SK-N-SH (cell line): ENCODE measurements at regions not wholly inside any gene's neighbourhood (a gene's known extent, or its start where the extent isn't known, plus 50 kb on each side); places are given as distances from the start of the nearest gene placed in this dataset.

ENCODE experiments used
- CTCF ChIA-PET: fragments of 300-600, 350-600 bp; formaldehyde crosslinking; extraction: SDS; loops from one replicate; lab custom pipeline; 2021; lab: Yijun Ruan, JAX
- POLR2A ChIA-PET: fragments of 350-600 bp; sonication (Branson Sonifier 250); formaldehyde crosslinking; extraction: SDS; loops from one replicate; lab custom pipeline; 2020; ENCODE audit warnings: antibody characterized with exemption, inconsistent platforms; lab: Yijun Ruan, JAX
- DNase-seq: peaks from one replicate; pipeline ENCODE4 v3.0.0; 2012
- H2AFZ ChIP-seq: fragments of 200-600 bp; sonication (generic); 2 replicates; pipeline ENCODE4 v1.8.1; 2016; ENCODE audit warnings: antibody characterized with exemption, mild to moderate bottlenecking, low read depth
- H3F3A ChIP-seq: fragments of 200-600 bp; sonication (generic); replicated peaks from 2 replicates; pipeline ENCODE3; 2016; ENCODE audit warnings: antibody characterized with exemption, mild to moderate bottlenecking; ENCODE audit not compliant: insufficient read depth
- H3K27ac ChIP-seq, 2 experiments: fragments of 200-500 bp in 1 of 2; fragments of 200-600 bp in 1 of 2; sonication (Bioruptor generic) in 1 of 2; sonication (generic), shearing (Covaris generic) in 1 of 2; 2 replicates each; pipeline versions ENCODE4 v1.5.1 to v1.6.1; 2014 to 2016; ENCODE audit warnings: low read depth in 2 of 2, inconsistent platforms in 1 of 2, low read length in 1 of 2, mild to moderate bottlenecking in 1 of 2, mixed read lengths in 1 of 2
- H3K27me3 ChIP-seq: fragments of 200-600 bp; sonication (generic), shearing (Covaris generic); 2 replicates; pipeline ENCODE4 v1.6.1; 2016; ENCODE audit warnings: mixed run types; ENCODE audit not compliant: insufficient read depth
- H3K36me3 ChIP-seq, 2 experiments: fragments of 200-500 bp in 1 of 2; fragments of 200-600 bp in 1 of 2; sonication (Bioruptor generic) in 1 of 2; sonication (generic) in 1 of 2; replicated peaks in 1 of 2; 2 replicates each; pipeline versions ENCODE3 to v1.5.1; 2014 to 2016; ENCODE audit warnings: low read length in 1 of 2, mild to moderate bottlenecking in 1 of 2; ENCODE audit not compliant: insufficient read depth in 2 of 2, control insufficient read depth in 1 of 2
- H3K4me1 ChIP-seq, 2 experiments: fragments of 200-500 bp in 1 of 2; fragments of 200-600 bp in 1 of 2; sonication (Bioruptor generic) in 1 of 2; sonication (generic), shearing (Covaris generic) in 1 of 2; 2 replicates each; pipeline versions ENCODE4 v1.5.1 to v1.6.1; 2014 to 2016; ENCODE audit warnings: low read depth in 1 of 2, low read length in 1 of 2, mixed run types in 1 of 2; ENCODE audit not compliant: insufficient read depth in 2 of 2, control insufficient read depth in 1 of 2
- H3K4me2 ChIP-seq: fragments of 200-600 bp; sonication (generic), shearing (Covaris generic); 2 replicates; pipeline ENCODE4 v1.6.1; 2017; ENCODE audit warnings: mixed run types
- H3K4me3 ChIP-seq, 2 experiments: fragments of 200-500 bp in 1 of 2; fragments of 200-600 bp in 1 of 2; sonication (Bioruptor generic) in 1 of 2; sonication (generic), shearing (Covaris generic) in 1 of 2; 2 replicates each; pipeline versions ENCODE4 v1.5.1 to v1.8.1; 2014 to 2016; ENCODE audit warnings: low read depth in 2 of 2, inconsistent platforms in 1 of 2, low read length in 1 of 2, mild to moderate bottlenecking in 1 of 2, mixed read lengths in 1 of 2, moderate library complexity in 1 of 2
- H3K79me2 ChIP-seq: fragments of 200-600 bp; sonication (generic); 2 replicates; pipeline ENCODE4 v1.8.1; 2017; ENCODE audit warnings: mild to moderate bottlenecking; ENCODE audit not compliant: insufficient read depth
- H3K9ac ChIP-seq: fragments of 200-600 bp; sonication (generic); 2 replicates; pipeline ENCODE4 v1.6.1; 2017; ENCODE audit warnings: mixed run types
- H3K9me2 ChIP-seq: fragments of 200-600 bp; sonication (generic); 2 replicates; pipeline ENCODE4 v1.6.1; 2017; ENCODE audit warnings: mixed run types
- H3K9me3 ChIP-seq: fragments of 200-600 bp; sonication (generic); 2 replicates; pipeline ENCODE4 v1.6.1; 2017; ENCODE audit warnings: mixed run types, mild to moderate bottlenecking, moderate library complexity
- H4K20me1 ChIP-seq: fragments of 200-600 bp; sonication (generic); 2 replicates; pipeline ENCODE4 v1.6.1; 2017; ENCODE audit warnings: mild to moderate bottlenecking, mixed run types; ENCODE audit not compliant: insufficient read depth
- EP300 ChIP-seq, 2 experiments: IDR thresholded peaks; 2 replicates each; pipeline versions ENCODE4 v1.4.0 to v1.6.1; 2012; ENCODE audit warnings: borderline replicate concordance in 1 of 2, low read depth in 1 of 2, low read length in 1 of 2
- EZH2phosphoT487 ChIP-seq: fragments of 200-600 bp; sonication (generic); IDR thresholded peaks from 2 replicates; pipeline ENCODE4 v1.6.1; 2017; ENCODE audit warnings: low read depth, mixed run types, mild to moderate bottlenecking, antibody characterized with exemption, moderate library complexity, borderline replicate concordance
- GATA2 ChIP-seq: sonication (generic); formaldehyde crosslinking; IDR thresholded peaks from 2 replicates; pipeline ENCODE4 v1.5.0; 2020; ENCODE audit warnings: mild to moderate bottlenecking, missing genetic modification reagents
- RAD21 ChIP-seq: IDR thresholded peaks from 2 replicates; pipeline ENCODE4 v1.6.1; 2012; ENCODE audit warnings: mild to moderate bottlenecking, low read length
- RFX5 ChIP-seq: IDR thresholded peaks from 2 replicates; pipeline ENCODE4 v1.6.1; 2012; ENCODE audit warnings: mild to moderate bottlenecking, improper control_type of control experiment, low read length
- RXRA ChIP-seq: IDR thresholded peaks from 2 replicates; pipeline ENCODE4 v1.4.0; 2012; ENCODE audit warnings: low read depth, mild to moderate bottlenecking, borderline replicate concordance
- SIN3A ChIP-seq: IDR thresholded peaks from 2 replicates; pipeline ENCODE4 v1.6.1; 2012; ENCODE audit warnings: low read depth, mild to moderate bottlenecking, low read length, moderate library complexity, borderline replicate concordance
- TAF1 ChIP-seq: IDR thresholded peaks from 2 replicates; pipeline ENCODE4 v1.6.1; 2012; ENCODE audit warnings: low read depth, mild to moderate bottlenecking, low read length, moderate library complexity, borderline replicate concordance
- TCF12 ChIP-seq: IDR thresholded peaks from 2 replicates; pipeline ENCODE4 v1.4.0; 2012
- WGBS: methylation state at CpG from one replicate; pipeline ENCODE4 v1.1.6; 2017; ENCODE audit warnings: low lambda C conversion rate; 5-methylcytosine and 5-hydroxymethylcytosine counted together
- TF ChIP-seq, protein P1 (sequence below): IDR thresholded peaks from 2 replicates; pipeline ENCODE4 v1.4.0; 2012; ENCODE audit warnings: low read depth, borderline replicate concordance
- TF ChIP-seq, protein P2 (sequence below): IDR thresholded peaks from 2 replicates; pipeline ENCODE4 v1.4.0; 2012; ENCODE audit warnings: low read depth, borderline replicate concordance
- TF ChIP-seq, protein P3 (sequence below): IDR thresholded peaks from 2 replicates; pipeline ENCODE4 v1.4.0; 2012; ENCODE audit warnings: low read depth
- TF ChIP-seq, protein P4 (sequence below): IDR thresholded peaks from 2 replicates; pipeline ENCODE4 v1.6.1; 2012; ENCODE audit warnings: mild to moderate bottlenecking, low read depth, low read length, moderate library complexity

DNA sequence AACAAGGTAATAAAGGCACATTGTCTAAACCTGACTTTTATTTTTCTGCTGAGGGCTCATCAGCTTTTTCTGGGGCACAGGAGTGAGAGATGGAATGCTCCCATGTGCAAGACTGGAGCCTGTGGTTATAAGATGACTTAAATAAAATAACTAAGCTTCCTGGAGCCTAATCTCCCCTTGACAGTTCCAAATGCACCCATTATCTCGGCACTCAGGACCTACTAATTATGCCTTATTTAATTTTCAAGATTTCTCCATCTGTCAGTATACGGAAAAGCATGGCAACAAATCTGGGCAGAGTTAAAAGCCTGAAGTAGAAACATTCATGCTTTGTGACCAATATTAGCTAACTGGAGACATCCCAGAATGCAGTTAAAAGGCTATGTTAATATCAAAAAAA is 416.7 kb upstream of the TEX13C start:
- CTCF ChIA-PET: no interaction called here
- 19% methylated on average over 2 of the region's 2 CpGs for WGBS

DNA sequence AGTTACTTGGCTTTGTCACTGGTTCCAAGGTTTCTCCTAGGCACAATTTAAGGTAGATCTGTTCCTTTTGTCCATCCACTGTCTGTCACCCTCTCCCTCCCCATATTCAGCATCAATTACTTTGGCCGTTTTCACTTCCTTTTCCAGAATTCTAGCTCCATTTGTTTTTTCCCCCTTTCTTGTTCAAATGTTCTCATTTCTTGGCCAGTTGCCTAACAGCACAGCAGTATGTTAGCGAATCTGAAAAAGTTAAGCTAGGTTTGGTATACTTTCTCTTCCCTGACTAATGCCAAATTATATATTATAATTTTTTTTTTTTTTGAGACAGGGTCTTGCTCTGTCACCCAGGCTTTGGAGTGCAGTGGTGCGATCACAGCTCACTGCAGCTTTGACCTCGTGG is 409.1 kb upstream of the TEX13C start:
- H2AFZ ChIP-seq: no peak overlapping the region
- no peaks in the 10 kb centered on the region for H3F3A ChIP-seq
- no peak for DNase-seq
- no peaks in the 10 kb centered on the region for H3K27me3 ChIP-seq
- H3K79me2 ChIP-seq: no peaks in the 10 kb centered on the region
- ChIA-PET CTCF (no interaction called here), POLR2A (no interaction called here)
- no peaks in the 10 kb centered on the region for H3K36me3 ChIP-seq
- TF ChIP-seq, protein P1, sequence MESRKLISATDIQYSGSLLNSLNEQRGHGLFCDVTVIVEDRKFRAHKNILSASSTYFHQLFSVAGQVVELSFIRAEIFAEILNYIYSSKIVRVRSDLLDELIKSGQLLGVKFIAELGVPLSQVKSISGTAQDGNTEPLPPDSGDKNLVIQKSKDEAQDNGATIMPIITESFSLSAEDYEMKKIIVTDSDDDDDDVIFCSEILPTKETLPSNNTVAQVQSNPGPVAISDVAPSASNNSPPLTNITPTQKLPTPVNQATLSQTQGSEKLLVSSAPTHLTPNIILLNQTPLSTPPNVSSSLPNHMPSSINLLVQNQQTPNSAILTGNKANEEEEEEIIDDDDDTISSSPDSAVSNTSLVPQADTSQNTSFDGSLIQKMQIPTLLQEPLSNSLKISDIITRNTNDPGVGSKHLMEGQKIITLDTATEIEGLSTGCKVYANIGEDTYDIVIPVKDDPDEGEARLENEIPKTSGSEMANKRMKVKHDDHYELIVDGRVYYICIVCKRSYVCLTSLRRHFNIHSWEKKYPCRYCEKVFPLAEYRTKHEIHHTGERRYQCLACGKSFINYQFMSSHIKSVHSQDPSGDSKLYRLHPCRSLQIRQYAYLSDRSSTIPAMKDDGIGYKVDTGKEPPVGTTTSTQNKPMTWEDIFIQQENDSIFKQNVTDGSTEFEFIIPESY: no peak
- no peak for TF ChIP-seq EP300 (IDR thresholded peaks at IDR 0.05; ENCODE audit: borderline replicate concordance in 1 of 2, low read depth in 1 of 2, low read length in 1 of 2)
- TF ChIP-seq, protein P2, sequence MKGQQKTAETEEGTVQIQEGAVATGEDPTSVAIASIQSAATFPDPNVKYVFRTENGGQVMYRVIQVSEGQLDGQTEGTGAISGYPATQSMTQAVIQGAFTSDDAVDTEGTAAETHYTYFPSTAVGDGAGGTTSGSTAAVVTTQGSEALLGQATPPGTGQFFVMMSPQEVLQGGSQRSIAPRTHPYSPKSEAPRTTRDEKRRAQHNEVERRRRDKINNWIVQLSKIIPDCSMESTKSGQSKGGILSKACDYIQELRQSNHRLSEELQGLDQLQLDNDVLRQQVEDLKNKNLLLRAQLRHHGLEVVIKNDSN: no peak
- no peak overlapping the region for H3K4me2 ChIP-seq
- no peaks in the 10 kb centered on the region for H3K4me1 ChIP-seq
- no peaks in the 10 kb centered on the region for H4K20me1 ChIP-seq
- no peaks in the 10 kb centered on the region for H3K9me3 ChIP-seq
- H3K27ac ChIP-seq: no peak overlapping the region
- H3K9ac ChIP-seq: no peak overlapping the region
- H3K4me3 ChIP-seq: no peak overlapping the region
- no peaks in the 10 kb centered on the region for H3K9me2 ChIP-seq
- 7% methylated on average over 4 of the region's 4 CpGs for WGBS

More for the DNA sequence above, 416.7 kb upstream of the TEX13C start:
- H2AFZ ChIP-seq: no peak overlapping the region
- no peak for DNase-seq
- H3F3A ChIP-seq: no peaks in the 10 kb centered on the region
- H3K36me3 ChIP-seq: no peaks in the 10 kb centered on the region
- no peaks in the 10 kb centered on the region for H3K9me2 ChIP-seq
- no peak overlapping the region for H3K27ac ChIP-seq
- H4K20me1 ChIP-seq: no peaks in the 10 kb centered on the region
- TF ChIP-seq, protein P3, sequence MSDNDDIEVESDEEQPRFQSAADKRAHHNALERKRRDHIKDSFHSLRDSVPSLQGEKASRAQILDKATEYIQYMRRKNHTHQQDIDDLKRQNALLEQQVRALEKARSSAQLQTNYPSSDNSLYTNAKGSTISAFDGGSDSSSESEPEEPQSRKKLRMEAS: no peak
- TF ChIP-seq TCF12 (no peak), RXRA (no peak)
- TF ChIP-seq, protein P2: no peak
- no peak overlapping the region for H3K9ac ChIP-seq
- no peaks in the 10 kb centered on the region for H3K4me1 ChIP-seq
- POLR2A ChIA-PET: no interaction called here
- no peaks in the 10 kb centered on the region for H3K27me3 ChIP-seq
- H3K9me3 ChIP-seq: no peaks in the 10 kb centered on the region
- no peak overlapping the region for H3K4me3 ChIP-seq
- no peaks in the 10 kb centered on the region for H3K79me2 ChIP-seq
- H3K4me2 ChIP-seq: no peak overlapping the region

DNA sequence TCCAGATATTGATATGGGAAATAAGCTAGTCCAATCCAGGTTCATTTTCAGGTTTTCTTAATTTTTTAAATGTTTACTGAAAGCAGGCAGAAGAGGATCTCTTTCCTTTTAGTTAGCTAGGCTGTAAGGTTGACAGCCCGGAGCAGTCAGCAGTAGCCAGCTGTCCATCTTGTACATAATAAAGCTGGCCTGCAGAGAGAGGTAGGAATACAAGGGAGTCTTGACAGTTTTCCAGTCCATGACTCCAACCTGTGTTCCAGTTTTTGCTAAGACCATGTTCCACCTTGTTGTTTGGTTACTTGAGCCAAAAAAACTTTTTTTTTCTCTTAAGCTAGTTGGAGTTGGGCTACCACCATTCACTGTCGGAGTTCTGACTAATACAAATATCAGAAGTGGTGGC is 402.7 kb upstream of the TEX13C start:
- Histone ChIP-seq H3K9ac (no peak overlapping the region), H3K9me3 (no peaks in the 10 kb centered on the region), H3K4me2 (no peak overlapping the region), H3F3A (no peaks in the 10 kb centered on the region), H2AFZ (no peak overlapping the region), H3K9me2 (no peaks in the 10 kb centered on the region), H3K79me2 (no peaks in the 10 kb centered on the region), H3K36me3 (no peaks in the 10 kb centered on the region), H3K4me1 (no peaks in the 10 kb centered on the region), H3K27ac (no peak overlapping the region), H3K27me3 (no peaks in the 10 kb centered on the region), H3K4me3 (no peak overlapping the region), H4K20me1 (no peaks in the 10 kb centered on the region)
- WGBS: 5% methylated on average over 2 of the region's 2 CpGs
- POLR2A ChIA-PET: no interaction called here
- DNase-seq: no peak
- TF ChIP-seq TAF1 (no peak), RFX5 (no peak), GATA2 (CRISPR knock-in tag) (no peak), EP300 (IDR thresholded peaks at IDR 0.05; ENCODE audit: borderline replicate concordance in 1 of 2, low read depth in 1 of 2, low read length in 1 of 2) (no peak), RAD21 (no peak), EZH2phosphoT487 (no peak), SIN3A (no peak)
- TF ChIP-seq, protein P4, sequence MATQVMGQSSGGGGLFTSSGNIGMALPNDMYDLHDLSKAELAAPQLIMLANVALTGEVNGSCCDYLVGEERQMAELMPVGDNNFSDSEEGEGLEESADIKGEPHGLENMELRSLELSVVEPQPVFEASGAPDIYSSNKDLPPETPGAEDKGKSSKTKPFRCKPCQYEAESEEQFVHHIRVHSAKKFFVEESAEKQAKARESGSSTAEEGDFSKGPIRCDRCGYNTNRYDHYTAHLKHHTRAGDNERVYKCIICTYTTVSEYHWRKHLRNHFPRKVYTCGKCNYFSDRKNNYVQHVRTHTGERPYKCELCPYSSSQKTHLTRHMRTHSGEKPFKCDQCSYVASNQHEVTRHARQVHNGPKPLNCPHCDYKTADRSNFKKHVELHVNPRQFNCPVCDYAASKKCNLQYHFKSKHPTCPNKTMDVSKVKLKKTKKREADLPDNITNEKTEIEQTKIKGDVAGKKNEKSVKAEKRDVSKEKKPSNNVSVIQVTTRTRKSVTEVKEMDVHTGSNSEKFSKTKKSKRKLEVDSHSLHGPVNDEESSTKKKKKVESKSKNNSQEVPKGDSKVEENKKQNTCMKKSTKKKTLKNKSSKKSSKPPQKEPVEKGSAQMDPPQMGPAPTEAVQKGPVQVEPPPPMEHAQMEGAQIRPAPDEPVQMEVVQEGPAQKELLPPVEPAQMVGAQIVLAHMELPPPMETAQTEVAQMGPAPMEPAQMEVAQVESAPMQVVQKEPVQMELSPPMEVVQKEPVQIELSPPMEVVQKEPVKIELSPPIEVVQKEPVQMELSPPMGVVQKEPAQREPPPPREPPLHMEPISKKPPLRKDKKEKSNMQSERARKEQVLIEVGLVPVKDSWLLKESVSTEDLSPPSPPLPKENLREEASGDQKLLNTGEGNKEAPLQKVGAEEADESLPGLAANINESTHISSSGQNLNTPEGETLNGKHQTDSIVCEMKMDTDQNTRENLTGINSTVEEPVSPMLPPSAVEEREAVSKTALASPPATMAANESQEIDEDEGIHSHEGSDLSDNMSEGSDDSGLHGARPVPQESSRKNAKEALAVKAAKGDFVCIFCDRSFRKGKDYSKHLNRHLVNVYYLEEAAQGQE: no peak
- CTCF ChIA-PET: no interaction called here
